ENCODE measurements at regions not wholly inside any gene's neighbourhood (a gene's known extent, or its start where the extent isn't known, plus 50 kb on each side); places are given as distances from the start of the nearest gene placed in this dataset.

DNA sequence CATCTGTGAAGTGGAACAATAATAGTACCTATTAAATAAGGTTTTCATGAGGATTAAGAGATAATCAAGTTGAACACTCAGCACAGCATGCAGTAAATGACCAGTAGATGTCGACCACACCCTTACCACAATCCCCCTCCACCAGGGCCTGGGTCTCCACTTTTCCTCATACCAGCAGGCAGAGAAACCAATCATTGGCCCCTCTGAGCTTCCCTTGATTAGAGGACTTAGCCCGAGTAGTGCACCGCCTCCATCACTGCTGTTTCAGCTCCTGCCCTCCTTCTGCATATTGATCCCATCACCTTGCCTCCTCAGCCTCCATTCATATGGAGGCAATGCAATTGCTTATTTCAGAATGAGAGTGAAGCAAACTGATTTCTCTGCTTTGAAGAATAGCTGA, 96.5 kb upstream of the CDH11 start:
- no peak for DNase-seq

DNA sequence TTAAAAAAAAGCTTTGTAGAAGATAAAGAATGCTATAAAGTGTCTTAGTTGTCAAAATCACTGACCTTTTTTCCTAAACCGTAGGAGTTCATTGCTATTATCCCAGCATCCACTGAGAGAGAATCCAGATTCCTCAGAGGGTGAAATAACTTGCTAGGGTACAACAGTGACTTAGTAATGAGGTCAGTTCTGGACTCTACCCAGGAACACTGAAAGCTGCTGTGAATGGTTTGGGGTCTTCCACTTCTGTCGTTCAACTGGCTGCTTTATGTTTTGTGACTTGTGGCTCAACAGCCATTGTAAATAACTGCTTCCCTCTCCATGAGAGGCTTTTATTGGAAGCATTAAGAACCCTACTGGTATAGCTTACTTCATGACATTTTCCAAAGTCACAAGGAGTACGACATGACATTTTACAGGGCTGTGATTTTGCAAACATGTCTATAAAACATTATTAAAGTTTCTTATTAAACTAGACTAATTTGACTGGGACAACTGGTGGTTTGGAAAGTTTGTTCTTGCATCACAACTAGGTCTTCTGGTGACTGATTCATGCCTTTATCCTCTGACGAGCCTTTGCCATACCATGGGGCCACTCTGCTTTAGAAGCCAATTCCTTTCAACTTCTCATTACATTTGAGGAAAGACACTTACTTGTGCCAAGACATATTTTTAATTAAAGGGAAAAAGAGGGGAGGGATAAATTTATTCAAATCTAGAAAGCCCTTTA, 92.2 kb upstream of the CDH11 start:
- DNase-seq, result no peak

DNA sequence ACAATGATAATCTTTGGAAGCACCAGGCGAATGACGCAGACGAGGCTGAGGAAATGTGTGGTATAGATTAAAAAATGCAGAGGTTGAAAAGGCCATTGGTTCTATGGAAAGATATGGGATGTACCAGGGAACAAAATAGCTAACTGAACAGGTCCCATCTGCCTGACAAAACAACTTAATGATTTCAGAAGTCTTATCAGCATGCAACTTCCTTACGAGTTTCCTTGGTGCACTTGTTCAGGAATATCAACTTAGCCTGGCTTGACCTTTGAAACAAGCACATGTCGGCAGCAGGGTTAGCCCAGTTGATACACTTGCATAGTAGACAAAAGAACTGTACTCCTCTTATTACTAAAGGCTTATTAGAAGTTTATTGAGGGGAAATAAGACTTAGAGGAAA, 90.9 kb upstream of the CDH11 start:
- no peak for DNase-seq

DNA sequence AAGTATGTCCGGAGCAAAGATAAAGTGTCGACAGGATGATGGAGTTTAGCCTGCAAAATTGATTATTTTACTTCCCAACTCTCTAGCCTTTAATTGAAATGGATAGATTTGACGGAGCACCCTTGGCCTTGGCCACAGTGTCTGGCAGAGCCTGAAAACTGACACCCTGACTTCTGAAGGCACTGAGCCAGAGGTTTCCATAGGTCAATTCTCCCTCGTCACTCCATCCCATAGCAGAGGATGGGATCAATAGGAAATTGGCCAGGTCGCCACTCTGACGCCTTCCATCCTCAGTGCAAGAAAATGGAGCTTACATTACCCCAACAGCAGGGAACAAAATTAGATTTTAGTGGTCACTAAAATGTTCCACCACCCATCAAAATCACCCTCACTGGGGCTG, 90.4 kb upstream of the CDH11 start:
- no peak for DNase-seq

DNA sequence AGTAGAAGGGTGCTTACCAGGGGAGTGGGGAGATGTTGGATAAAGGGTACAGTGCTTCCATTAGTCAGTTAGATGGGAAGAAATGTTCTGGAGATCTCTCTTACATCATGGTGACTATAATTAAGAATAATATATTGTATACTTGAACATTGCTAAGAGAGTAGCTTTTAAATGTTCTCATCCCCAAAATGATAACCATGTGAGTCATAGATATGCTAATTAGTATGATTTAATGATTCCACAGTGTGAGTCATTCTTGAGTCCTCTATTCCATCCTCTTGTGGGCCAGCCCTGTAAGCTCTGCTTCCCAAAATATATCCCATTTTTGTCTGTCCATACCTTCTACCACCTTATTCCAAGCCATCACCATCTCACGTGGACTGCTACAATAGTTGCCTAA, 80.6 kb upstream of the CDH11 start:
- DNase-seq, result peak in 1 of 3 donors; percentile 48

DNA sequence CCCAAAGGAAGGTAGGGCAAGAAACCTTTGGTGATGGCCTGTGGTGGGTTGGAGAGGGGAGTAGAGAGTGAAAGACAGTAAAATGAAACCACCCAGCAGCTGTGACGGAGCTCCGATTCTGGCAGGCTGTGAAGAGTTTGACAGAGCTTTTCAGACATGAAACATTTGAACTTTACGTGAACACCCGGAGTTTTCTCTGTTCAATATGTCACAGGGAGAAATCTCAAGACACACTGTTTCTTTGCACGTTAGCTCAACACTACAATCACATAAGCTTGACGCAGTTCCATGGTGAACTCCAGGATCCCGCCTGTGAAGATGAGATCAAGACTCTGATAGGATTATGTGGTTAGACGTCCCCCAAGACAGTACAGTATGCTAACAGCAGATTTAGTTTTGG, 79.6 kb upstream of the CDH11 start:
- peak; percentile 19 to 58 (median 38) for DNase-seq

DNA sequence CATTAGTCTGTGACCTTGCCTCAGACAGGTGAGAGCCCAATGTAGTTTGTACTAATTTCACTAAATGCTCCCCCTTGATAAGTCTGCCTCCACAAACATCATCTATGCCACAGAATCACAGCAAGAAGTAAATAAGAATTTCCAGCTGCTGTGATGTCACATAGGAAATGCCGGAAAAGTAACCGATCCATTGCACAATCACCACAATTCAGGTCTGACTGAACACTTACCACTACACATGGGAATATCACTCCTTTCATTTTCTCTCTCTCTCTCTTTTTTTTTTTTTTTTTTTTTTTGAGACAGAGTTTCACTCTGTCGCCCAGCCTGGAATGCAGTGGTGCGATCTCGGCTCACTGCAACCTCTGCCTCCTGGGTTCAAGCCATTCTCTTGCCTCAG, 79.0 kb upstream of the CDH11 start:
- peak in 1 of 3 donors; percentile 32 for DNase-seq

DNA sequence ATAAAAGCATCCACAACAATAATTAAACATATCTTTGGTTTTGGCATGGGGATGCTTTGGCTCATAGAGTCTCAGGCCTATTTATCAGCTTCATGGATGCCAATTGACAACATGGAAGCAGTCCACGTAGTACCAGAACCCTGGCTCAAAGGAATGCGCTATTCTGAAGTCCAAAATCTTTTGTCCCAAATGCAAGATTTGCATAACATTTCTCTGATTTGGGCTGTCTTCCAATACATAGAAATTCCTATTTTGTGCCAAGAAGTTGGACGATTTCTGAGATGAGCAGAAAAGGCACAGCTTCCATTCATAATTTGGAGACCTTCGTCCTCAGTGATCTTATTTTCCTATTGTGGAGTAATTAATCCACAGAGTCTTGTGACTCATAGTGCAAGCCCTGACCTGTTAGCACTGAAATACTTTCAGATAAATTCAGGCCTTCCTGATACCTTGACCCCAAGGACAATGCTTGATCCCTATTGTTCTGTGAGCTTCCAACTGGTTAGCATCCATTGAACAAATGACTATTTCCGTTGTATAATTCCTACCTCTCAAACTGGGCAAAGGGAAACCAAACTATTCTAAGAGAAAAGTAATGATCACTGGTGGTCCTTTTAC, 78.4 kb upstream of the CDH11 start:
- no peak for DNase-seq

DNA sequence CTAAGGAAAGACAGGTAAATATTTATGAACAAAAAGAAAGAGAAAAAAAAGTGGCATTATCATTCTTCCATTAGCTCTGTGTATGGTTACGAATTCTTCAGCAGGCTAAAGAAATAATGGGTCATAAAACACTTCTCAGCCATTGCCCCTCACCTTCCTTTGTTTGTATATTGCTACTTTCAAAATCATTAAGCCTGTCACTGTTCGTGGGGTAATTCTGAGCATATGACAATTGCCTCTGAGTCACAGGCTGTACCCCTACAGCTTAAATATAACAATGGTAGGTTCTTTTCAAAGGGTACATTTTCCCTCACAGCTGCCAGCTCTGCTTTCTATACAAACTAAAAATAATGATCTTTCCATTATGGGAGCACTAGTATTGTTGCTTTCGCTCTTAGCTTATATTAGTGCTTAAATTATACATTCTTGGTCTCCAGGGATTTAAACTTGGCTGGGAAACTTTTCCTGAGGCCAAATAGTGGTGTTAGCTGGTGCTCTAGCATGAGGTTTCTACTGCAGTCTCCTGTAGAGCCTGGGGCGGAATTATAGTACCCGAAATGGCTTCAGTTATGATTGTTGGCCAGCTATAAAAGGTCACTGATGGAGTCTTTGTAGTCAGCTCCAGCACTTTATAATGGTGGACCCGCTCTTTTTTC, 74.7 kb upstream of the CDH11 start:
- DNase-seq, result peak in 1 of 3 donors; percentile 37

DNA sequence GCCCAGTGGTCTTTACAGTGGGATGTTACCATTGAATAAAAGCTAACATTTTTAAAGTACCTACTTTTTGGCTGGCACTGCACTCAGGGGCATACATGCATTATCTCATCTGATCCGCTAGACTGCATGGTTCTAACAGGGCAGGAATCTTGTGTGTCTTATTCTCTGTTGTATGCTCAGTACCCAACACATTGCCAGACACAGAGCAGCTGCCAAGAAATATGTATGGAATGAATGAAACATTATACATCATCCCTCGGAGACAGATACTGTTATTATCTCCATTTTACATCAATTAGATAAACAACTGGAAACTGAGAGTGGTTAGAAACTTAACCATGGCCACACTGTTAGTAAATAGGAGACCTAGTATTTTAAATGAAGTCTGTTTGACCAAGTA, 74.1 kb upstream of the CDH11 start:
- DNase-seq, result peak in 1 of 3 donors; percentile 20

DNA sequence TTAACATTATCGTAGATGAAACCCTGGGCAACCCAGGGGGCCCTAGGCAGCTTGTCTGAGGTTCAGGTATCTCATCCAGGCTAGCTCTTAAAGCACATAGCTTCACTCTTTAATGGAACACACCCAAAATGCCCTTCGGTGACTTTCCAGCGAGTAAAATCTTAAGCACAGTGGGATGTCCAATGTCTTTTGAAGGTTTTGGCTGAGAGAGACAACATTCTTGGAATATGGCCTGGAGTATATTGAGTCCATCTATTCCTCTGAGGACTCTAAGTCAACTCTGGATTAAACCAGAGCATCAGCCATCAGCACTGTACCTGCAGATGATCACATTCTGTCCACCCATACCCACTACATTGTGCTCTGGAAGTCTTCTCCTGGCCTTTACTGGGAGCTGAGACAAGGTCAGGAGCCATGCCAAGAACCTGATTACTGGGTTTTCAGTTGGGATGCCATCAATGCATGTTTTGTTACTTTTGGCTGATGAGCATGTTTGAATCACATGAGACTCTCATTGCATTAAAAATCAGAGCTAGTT, 63.4 kb upstream of the CDH11 start:
- peak in 1 of 3 donors; percentile 52 for DNase-seq

DNA sequence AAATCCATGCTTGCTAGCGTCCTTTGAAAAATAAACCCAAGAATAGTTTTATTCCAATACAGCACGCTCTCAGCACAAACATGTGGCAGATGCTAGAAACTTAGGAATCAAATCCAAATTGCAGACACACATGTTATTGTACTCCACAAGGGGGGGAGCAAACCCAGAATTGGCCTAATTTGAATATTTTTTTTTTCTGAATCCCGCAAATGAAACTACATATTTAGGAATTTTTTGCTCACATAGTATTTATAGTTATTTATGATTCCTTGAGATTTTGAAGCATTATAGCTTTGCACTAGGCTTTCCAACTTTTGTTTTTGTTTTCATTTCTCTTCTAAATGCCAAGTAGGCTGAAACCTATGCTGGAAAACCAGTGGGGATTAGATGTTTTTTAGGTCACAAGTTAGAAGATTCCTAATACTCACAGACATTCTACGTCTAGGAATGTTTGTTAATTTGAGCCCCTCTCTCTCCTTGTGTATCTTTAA, 59.3 kb upstream of the CDH11 start:
- DNase-seq, result peak; percentile 66 to 93 (median 77)

DNA sequence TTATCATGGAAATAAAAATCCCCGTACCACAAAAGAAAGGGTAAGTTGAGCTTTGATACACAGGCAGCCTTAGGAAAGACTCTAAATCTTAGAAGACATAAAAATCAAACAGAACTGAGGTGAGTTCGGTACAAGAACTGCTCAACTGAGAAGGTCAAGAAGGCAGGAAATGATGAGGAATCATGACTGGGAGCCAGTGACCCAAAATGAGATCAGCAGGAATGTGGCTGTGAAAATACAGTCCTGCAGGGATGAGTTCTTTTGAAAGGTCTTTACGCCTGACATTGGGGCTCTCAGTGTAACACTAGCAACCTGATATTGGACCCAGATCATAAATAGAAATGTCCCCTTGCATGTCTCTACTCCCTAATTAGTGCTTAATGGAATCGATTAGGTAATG, 56.3 kb upstream of the CDH11 start:
- no peak for DNase-seq

DNA sequence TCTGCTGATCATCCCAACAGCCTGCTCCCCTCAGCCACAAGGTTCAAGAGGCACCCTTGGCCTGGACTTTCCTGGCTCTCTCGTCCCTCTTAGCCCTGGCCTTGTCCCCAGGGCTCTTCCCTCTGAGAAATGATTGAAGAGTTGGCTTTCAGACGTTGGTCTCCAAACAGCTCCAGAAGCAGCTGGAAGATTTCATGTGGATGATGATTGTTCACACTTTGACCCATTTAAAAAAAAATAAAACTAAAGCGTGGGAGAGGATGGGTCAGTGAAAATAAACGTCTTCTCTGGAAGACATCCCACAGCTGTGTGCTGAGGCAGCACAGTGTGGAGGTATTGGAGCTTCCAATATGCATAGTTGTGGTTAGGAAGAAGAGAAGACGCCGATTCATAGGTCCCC, 54.7 kb upstream of the CDH11 start:
- peak; percentile 63 to 86 (median 76) for DNase-seq

DNA sequence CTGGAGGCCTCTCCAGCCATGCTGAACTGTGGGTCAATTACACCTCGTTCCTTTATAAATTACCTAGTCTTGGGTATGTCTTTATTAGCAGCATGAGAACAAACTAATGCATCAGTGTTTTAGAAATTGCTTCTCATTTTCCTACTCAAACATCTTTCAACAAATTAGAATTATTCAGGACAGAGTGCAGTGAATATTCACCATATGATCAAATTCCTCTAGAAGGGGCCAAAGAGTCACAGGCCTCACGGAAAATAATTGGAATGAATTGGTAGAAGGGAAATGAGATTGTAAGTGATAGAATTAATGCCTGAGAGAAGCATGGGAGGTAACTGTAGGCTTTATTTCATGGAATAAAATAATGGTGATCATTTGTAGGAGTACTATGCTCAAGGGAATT, 50.5 kb upstream of the CDH11 start:
- no peak for DNase-seq

Data from muscle of back (tissue), 3 donors.